Activated T-helper 1 cell treated with Interleukin-2 at 50 U/mL for 16 hours (primary cell): ENCODE measurements at regions not wholly inside any gene's neighbourhood (a gene's known extent, or its start where the extent isn't known, plus 50 kb on each side); places are given as distances from the start of the nearest gene placed in this dataset.

ENCODE experiments used
- DNase-seq: peaks from one replicate; pipeline ENCODE4 v3.0.0-alpha.2; 2020; ENCODE audit warnings: low read depth

- DNase-seq = no peak
Observed at GRCh38 chr2:217090884-217091283, 231.0 kb upstream of the TNP1 start.

- DNase-seq = no peak
Observed at GRCh38 chr2:217090024-217090473, 230.2 kb upstream of the TNP1 start.

GRCh38 chr2:217086718-217087117 is 226.9 kb upstream of the TNP1 start:
- DNase-seq = no peak

- DNase-seq = no peak
Observed at GRCh38 chr2:217086038-217086522, 226.2 kb upstream of the TNP1 start.

DNA sequence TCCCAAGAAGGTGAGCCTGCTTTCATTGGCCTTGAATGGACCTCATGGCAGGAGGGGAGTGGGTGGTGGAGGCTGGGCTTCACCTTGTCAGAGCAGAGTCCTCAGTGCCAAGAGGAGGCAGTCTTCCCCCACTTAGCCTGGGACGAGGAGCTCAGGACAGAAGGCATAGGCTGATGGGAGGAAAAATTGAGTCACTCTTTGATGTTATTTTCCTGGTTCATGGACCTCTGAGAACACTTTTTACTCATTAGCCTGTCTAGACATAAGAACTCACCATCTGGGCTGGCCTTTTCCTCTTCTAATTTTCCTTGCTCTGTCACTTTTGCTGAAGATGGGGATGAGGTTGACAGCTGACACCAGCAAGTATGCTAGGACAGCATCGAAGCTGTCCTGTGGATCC is 225.7 kb upstream of the TNP1 start:
- DNase-seq = no peak

GRCh38 chr2:217081799-217082198 is 221.9 kb upstream of the TNP1 start:
- DNase-seq = no peak

- DNase-seq = no peak
Observed at GRCh38 chr2:217079165-217079564, 219.3 kb upstream of the TNP1 start.

DNA sequence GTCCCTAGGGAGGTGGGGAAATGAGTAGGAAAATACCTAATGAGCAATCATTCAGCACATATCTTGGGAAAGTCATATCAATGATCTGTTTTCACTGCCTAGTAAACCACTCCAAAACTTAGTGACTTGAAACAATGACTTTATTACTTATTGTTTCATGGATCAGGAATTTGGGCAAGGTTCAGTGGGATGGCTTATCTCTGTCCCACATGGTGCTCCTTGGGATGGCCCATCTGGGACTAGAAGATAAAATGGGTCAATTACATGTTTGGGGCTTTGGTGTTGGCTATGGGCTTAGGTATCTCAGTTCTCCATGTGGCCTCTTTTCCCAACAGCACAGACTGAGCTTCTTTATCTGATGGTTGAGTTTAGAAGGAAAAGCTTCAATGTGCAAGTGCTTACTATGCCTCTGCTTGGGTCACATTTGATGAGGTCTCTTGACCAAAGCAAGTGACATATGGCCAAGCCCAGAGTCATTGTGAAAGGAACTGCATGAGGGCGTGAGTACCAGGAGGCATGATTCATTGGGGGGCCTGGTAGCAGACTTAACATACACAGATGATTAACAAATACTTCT is 218.1 kb upstream of the TNP1 start:
- DNase-seq = no peak

DNA sequence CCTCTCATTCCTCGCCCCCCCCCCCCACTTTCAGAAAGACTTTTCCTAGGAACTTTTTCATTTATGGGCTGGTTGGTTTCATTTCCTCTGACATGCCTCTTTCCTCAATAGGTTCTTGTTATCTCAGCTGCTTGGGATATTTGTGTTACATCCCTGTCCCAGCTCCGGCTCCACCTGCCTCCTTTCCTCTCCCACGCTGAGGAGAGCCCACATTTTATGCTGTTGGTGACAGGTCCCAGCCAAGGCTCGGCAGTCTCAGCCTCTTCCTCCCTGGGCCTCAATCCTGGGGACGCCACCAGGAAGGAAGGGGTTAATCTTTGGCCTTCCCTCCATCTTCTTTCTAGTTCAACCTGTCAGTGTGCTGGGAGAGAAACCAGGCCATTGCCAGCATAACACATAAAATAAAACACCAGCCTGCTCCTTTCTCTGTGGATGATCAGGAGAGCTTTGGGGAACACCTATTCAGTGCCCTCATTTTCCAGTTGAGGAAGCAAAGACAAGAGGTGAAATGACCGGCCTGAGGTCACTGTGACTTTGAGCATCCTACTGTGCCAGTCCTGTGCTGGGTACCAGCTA is 216.9 kb upstream of the TNP1 start:
- no peak for DNase-seq

GRCh38 chr2:217076058-217076435 is 216.2 kb upstream of the TNP1 start:
- DNase-seq = no peak

DNA sequence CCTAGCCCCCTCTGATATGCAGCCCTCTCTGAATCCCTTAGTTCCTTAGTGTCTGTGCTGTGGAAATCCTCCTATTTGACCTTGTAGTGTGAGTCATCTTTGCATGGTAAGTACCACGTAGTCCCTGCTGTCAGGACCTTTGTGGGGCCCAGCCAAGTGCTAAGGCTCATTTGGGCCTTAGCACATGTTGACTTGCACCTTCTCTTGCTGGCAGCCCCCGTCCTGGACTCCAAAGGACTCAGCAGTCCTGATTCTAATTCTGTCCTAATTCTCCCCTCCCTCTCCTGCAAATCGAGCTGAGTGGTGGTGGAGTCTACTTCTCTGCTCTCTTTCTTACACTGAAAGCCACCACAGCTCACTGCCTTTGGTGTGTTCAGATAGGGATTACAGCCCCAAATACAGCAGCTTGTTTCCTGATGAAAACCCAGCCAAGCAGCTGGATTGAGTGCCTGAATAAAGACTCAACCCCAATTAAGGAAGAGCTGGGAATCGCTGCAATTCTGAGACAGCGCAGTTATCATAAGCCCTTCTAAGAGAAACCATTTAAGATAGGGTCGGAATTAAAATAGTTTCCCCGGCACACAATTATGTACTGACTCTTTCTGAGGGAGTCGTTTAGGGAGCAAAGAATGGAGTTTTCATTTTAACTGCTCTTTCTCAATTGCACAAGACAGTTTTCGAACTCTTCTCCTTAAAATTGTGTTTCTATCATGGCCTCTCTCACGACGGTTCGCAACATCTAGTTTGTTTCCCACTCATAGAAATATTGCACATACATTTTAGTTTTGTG is 215.6 kb upstream of the TNP1 start:
- no peak for DNase-seq

DNA sequence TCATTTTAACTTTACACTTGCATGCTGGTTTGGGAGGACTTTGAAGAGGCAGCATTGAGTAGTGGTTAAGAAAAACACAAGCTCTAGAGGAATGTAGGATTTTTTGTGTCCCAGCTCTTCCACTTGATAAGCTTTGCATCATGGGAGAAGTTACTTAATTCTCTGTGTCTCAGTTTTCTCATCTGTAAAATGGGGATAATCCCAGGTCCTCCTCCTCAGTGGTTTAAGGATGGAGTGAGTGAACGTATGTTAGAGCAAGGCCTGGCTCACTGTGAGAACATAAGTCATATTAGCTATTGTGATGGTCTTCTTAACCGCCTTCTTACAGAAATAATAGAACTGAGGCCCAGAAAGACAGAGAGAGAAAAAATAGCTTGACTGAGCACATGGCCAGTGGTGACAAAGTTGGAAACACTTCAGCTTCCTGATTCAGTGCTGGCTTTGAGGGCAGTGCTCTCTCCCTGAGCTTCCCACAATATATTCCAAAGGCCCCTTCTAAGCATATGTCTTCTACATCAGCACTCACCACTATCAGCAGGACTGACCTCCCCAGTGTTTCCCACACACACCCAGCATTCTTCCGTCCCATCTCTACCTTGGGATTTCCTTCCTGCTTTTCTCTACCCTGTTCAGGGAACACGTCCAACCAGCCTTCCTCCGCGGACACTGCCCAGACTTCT is 214.9 kb upstream of the TNP1 start:
- no peak for DNase-seq

DNA sequence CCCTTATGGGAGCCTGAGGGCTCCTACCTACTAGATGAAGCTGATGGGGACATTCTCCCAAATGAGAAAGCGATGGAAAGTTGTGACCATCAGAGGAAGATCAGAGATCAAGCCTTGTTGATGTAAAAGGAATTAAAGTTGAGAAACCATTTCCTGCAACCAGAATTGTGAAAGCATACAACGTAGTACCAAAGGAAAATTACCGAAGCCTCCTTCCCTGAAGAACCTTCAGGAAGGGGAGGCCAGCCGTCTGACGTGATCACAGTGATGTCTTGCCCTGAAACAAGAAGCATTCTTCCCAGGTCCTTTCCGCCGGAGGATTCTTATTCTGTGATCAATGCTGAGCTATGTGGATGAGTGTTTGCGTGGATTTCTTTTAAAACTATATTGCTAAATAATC is 211.6 kb upstream of the TNP1 start:
- DNase-seq = no peak

DNA sequence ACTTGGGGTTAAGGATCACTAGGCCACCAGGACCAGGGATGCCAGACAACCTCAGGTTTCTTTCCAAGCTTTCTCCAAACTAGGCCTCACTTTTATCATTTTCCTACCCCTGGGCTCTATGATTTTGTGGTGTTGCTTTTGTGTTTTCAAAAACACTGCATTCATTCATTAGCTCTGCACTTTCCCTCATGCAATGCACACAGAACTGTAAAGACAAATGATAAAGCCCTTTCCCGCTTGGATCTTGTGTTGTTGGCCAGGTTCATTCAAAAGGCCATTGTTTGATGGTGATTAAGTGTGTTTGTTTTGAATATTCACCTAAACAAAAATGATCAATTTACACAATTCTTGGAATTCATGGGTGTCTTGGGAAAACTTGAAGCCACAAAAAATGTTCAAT is 210.7 kb upstream of the TNP1 start:
- DNase-seq = no peak

DNA sequence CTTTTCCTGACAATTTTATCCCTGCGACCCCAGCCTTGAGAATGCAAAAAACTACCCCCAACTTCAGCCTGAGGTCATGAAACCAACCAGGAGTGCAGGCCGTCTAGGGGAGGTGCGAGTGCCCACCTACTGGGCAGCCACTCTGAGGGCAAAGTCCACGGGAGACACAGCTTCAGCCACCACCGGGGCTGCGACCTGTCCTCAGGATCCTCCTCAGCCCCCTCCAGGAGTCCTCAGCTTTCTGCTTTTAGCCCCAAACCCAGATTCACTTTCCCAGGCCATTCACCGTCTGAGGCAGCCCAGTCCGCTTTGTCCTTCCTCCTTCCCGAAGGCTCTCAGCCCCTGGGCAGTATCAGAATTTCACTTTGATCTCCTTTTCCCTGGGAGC is 210.2 kb upstream of the TNP1 start:
- no peak for DNase-seq

DNA sequence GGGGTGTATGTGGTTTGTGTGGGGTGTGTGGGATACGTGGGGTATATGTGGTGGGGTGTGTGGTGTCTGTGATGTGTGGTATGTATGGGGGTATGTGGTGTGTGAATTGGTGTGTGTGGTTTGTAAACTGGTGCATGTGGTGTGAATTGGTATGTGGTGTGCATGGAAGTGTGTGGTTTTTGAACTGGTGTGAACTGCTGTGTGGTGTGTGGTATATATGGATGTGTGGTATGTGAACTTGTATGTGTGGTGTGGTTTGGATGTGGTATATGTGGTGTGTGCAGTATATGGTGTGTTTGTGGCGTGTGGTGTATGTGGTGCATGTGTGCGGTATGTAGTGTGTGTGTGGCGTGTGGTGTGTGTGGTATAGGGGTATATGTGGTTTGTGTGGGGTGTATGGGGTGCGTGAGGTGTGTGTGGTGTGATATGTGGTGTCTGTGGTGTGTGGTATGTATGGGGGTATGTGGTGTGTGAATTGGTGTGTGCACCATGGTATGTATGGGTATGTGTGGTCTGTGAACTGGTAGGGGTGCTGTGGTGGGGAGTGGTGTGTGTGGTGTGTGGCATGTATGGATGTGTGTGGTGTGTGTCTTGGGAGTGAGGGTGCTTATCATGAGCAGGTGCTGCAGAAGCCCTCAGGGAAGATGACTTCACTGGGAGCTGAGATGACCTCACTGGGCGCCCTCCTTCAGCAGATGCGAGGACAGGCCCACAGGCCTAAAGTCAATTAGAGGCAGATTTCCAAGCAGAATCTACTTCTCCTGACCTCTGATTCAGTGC is 209.6 kb upstream of the TNP1 start:
- DNase-seq = no peak

DNA sequence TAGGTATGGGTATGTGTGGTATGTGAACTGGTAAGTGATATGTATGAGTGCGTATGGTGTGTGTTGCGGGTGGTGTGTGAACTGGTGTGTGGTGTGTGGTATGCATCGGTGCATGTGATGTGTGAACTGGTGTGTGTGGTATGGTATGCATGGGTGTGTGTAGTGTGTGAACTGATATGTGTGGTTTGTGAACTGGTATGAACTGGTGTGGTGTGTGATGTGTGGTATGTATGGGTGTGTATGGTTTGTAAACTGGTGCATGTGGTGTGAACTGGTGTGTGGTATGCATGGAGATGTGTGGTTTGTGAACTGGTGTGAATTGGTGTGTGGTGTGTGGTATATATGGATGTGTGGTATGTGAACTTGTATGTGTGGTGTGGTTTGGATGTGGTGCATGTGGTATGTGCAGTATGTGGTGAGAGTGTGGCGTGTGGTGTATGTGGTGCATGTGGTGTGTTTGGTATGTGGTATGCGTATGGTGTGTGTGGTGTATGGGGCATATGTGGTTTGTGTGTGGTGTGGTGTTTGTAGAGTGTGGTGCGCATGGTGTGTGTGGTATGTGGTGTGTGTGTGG is 208.9 kb upstream of the TNP1 start:
- no peak for DNase-seq

- DNase-seq = no peak
Observed at GRCh38 chr2:217067787-217068186, 207.9 kb upstream of the TNP1 start.

DNA sequence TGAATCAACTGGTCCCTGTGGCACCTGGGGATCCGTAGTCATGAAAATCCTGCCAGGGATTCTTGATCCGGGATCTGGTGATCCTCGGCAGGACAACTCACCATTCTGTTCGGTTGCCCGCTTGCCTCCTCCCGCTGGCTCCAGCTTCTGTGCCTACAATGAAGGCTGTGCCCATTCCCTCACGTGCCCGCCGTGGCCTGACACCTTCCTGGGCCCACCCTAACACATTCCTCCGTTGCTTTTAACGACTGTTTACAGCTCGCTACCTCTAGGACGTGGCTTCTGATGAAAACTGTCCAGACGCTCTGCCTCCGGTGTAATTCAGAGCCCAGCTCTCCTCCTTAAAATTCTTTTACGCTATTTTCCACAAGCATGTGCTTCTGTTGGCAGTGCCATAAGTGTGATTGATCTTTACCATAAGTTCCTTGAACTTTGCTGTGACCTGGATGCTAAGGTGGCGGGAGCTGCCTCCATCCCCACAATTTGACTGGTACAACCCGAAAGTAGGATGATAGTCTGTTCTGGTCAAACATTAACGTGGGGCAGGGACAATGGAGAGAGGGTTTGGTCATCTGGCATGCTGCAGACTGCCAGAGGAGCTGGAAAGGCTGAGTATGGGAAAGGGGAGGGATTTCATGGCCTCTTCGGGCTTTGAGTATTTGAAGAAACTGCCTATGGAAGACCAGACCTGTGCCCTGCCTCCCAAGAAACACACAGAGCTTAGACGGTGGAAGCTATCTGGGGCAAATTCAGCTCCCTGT is 206.8 kb upstream of the TNP1 start:
- no peak for DNase-seq

GRCh38 chr2:217065695-217066405 is 206.0 kb upstream of the TNP1 start:
- DNase-seq = no peak

DNA sequence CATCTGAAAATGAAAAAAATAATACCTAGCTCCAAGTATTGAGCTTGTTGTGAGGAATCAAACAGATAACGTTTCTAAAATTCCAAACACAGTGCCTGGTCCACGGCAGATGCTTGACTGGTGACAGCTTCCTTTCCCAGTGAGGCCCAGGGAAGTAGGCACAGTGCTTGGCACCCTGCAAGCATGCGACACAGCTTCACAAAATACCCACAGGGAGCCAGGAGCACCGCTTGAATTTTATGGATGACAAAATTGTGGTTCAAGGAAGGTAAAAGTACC is 205.1 kb upstream of the TNP1 start:
- DNase-seq = no peak
